A673 (cell line): ENCODE measurements at regions not wholly inside any gene's neighbourhood (a gene's known extent, or its start where the extent isn't known, plus 50 kb on each side); places are given as distances from the start of the nearest gene placed in this dataset.

ENCODE experiments used
- BruUV-seq: library from RNA; stranded (reverse); fragments of 400-500 nt; replicated peaks from 2 replicates; lab custom pipeline; 2021; lab: Mats Ljungman, UMichigan
- CTCF ChIA-PET: fragments of 300-600 bp; sonication (Branson Sonifier 250); formaldehyde crosslinking; loops from one replicate; lab custom pipeline; 2022; ENCODE audit warnings: antibody characterized with exemption; lab: Charles Lee
- POLR2A ChIA-PET: fragments of 300-600 bp; sonication (Branson Sonifier 250); formaldehyde crosslinking; loops from one replicate; lab custom pipeline; 2022; ENCODE audit warnings: antibody characterized with exemption; ENCODE audit not compliant: low non-redundant PET; lab: Charles Lee
- DNase-seq: peaks from one replicate; pipeline ENCODE4 v3.0.0-alpha.2; 2015; ENCODE audit warnings: low spot score
- H3K27ac ChIP-seq: fragments of 200-600 bp; sonication (generic); 2 replicates; pipeline ENCODE4 v1.5.1; 2016; ENCODE audit warnings: mixed run types, low read depth, mild to moderate bottlenecking, mixed read lengths, antibody characterized with exemption, low read length; ENCODE audit not compliant: poor library complexity, severe bottlenecking
- H3K27me3 ChIP-seq: fragments of 200-600 bp; sonication (generic); replicated peaks from 2 replicates; pipeline ENCODE4 v1.6.1; 2017; ENCODE audit warnings: mixed run types, low read depth, mild to moderate bottlenecking, mixed read lengths, antibody characterized with exemption, low read length; ENCODE audit not compliant: insufficient read depth, poor library complexity
- H3K36me3 ChIP-seq: fragments of 200-600 bp; sonication (generic); 2 replicates; pipeline ENCODE4 v1.6.1; 2016; ENCODE audit warnings: mixed run types, mild to moderate bottlenecking, mixed read lengths, antibody characterized with exemption, low read length; ENCODE audit not compliant: insufficient read depth, poor library complexity, severe bottlenecking
- H3K4me1 ChIP-seq: fragments of 200-600 bp; sonication (generic); 2 replicates; pipeline ENCODE4 v1.6.1; 2017; ENCODE audit warnings: mixed run types, mild to moderate bottlenecking, mixed read lengths, antibody characterized with exemption, low read length; ENCODE audit not compliant: insufficient read depth, poor library complexity, severe bottlenecking
- H3K4me3 ChIP-seq: fragments of 200-600 bp; sonication (generic); 2 replicates; pipeline ENCODE4 v1.5.1; 2016; ENCODE audit warnings: low read depth, mixed run types, mild to moderate bottlenecking, mixed read lengths, low read length; ENCODE audit not compliant: poor library complexity, severe bottlenecking
- H3K9me3 ChIP-seq: fragments of 200-600 bp; sonication (generic); 2 replicates; pipeline ENCODE4 v1.6.1; 2016; ENCODE audit warnings: mixed run types, low read depth, mild to moderate bottlenecking, mixed read lengths, antibody characterized with exemption, low read length; ENCODE audit not compliant: poor library complexity, severe bottlenecking
- EZH2 ChIP-seq: fragments of 200-600 bp; sonication (generic); IDR thresholded peaks from 2 replicates; pipeline ENCODE4 v1.6.1; 2017; ENCODE audit warnings: borderline replicate concordance, low read depth, mild to moderate bottlenecking, mixed read lengths, antibody characterized with exemption, low read length; ENCODE audit not compliant: poor library complexity, severe bottlenecking
- intact Hi-C: fragments of 100-400 bp; cut with micrococcal nuclease; formaldehyde crosslinking; loops from one replicate; pipeline ENCODE4 v1.10.0; 2022; ENCODE audit not compliant: unreplicated experiment
- TF ChIP-seq, protein P1 (sequence below): fragments of 300-800, 200-600 bp; sonication (generic); conservative IDR thresholded peaks from 2 replicates; pipeline ENCODE4 v1.5.1; 2017; ENCODE audit warnings: low read depth, mild to moderate bottlenecking, antibody characterized with exemption, low read length, moderate library complexity, mixed read lengths

GRCh38 chr10:21083861-21084260, 186.8 kb upstream of the NEBL start:
- H3K36me3 ChIP-seq: no peaks in the 10 kb centered on the region
- peaks cover 6% of the 10 kb centered on the region for H3K4me1 ChIP-seq
- ChIA-PET CTCF (no interaction called here), POLR2A (no interaction called here)
- no peak overlapping the region for H3K4me3 ChIP-seq
- H3K9me3 ChIP-seq: no peaks in the 10 kb centered on the region
- DNase-seq: no peak
- H3K27me3 ChIP-seq: no peaks in the 10 kb centered on the region
- no peak overlapping the region for H3K27ac ChIP-seq
- no TSS peak for BruUV-seq
- intact Hi-C loops: no loop called here
- no peak for TF ChIP-seq EZH2
- TF ChIP-seq, protein P1, sequence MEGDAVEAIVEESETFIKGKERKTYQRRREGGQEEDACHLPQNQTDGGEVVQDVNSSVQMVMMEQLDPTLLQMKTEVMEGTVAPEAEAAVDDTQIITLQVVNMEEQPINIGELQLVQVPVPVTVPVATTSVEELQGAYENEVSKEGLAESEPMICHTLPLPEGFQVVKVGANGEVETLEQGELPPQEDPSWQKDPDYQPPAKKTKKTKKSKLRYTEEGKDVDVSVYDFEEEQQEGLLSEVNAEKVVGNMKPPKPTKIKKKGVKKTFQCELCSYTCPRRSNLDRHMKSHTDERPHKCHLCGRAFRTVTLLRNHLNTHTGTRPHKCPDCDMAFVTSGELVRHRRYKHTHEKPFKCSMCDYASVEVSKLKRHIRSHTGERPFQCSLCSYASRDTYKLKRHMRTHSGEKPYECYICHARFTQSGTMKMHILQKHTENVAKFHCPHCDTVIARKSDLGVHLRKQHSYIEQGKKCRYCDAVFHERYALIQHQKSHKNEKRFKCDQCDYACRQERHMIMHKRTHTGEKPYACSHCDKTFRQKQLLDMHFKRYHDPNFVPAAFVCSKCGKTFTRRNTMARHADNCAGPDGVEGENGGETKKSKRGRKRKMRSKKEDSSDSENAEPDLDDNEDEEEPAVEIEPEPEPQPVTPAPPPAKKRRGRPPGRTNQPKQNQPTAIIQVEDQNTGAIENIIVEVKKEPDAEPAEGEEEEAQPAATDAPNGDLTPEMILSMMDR: no peak

GRCh38 chr10:21082206-21082605, 185.1 kb upstream of the NEBL start:
- Histone ChIP-seq H3K36me3 (no peaks in the 10 kb centered on the region), H3K27me3 (no peaks in the 10 kb centered on the region), H3K9me3 (no peaks in the 10 kb centered on the region), H3K27ac (no peak overlapping the region), H3K4me3 (no peak overlapping the region), H3K4me1 (no peaks in the 10 kb centered on the region)
- TF ChIP-seq, protein P1: no peak
- TF ChIP-seq EZH2: no peak
- POLR2A ChIA-PET: no interaction called here
- no peak for DNase-seq
- intact Hi-C loops: no loop called here
- CTCF ChIA-PET: no interaction called here
- no TSS peak for BruUV-seq

GRCh38 chr10:21080261-21080660, 183.2 kb upstream of the NEBL start:
- POLR2A ChIA-PET: interaction anchor here (0.6 kb wide), 1 partner anchor 9 kb away, joined by 3 read pairs; no protein-coding TSS in a partner anchor
- no peak for DNase-seq
- no peak overlapping the region for H3K4me3 ChIP-seq
- no peaks in the 10 kb centered on the region for H3K9me3 ChIP-seq
- H3K36me3 ChIP-seq: no peaks in the 10 kb centered on the region
- TF ChIP-seq, protein P1: no peak
- TF ChIP-seq EZH2: no peak
- H3K4me1 ChIP-seq: no peaks in the 10 kb centered on the region
- BruUV-seq: no TSS peak
- CTCF ChIA-PET: interaction anchor here (1.1 kb wide), 1 partner anchor 199 kb away, joined by 7 read pairs; no protein-coding TSS in a partner anchor
- H3K27me3 ChIP-seq: peaks cover 14% of the 10 kb centered on the region
- intact Hi-C loops: no loop called here
- H3K27ac ChIP-seq: no peak overlapping the region
